Activated CD8-positive, alpha-beta memory T cell treated with anti-CD3 and anti-CD28 coated beads for 1 hour (primary cell): ENCODE measurements at regions not wholly inside any gene's neighbourhood (a gene's known extent, or its start where the extent isn't known, plus 50 kb on each side); places are given as distances from the start of the nearest gene placed in this dataset.
"Not testable (repeated sequence)": the region's sequence is repeated elsewhere in the genome, so short reads cannot be mapped to it uniquely, and the experiment has no call there.

Source experiments
- DNase-seq, 2 donors: peaks; one replicate each; pipeline ENCODE4 v3.0.0-alpha.2; 2020; ENCODE audit warnings: low read depth in 1 of 2; ENCODE audit errors: extremely low read depth in 1 of 2

- DNase-seq = no peak
Observed at GRCh38 chr16:54985156-54985555, 54.5 kb downstream of the IRX5 start.

- no peak for DNase-seq
Observed at GRCh38 chr16:54985668-54986067, 55.0 kb downstream of the IRX5 start.

GRCh38 chr16:54986409-54986808 lies 55.7 kb downstream of the IRX5 start:
- DNase-seq = no peak

DNA sequence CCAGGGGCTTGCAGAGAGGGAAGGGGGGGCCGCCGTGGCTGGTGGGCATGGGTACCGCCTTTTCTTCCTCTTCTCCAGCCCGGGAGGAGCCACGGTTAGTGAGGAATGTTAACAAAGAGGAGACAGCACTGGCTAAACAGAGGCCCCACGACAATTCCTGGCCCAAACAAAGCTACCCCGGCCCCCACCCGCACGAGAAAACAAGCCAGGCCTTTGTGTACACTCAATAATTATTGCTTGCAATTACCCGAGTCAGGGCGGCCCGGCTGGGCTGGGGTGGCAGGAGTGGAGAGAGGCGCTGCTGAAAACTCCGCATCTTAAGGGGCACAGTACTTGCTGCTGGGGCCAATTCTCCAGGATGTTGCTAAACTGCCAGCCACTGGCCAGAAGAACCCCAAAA lies 56.4 kb downstream of the IRX5 start:
- DNase-seq = no peak

DNA sequence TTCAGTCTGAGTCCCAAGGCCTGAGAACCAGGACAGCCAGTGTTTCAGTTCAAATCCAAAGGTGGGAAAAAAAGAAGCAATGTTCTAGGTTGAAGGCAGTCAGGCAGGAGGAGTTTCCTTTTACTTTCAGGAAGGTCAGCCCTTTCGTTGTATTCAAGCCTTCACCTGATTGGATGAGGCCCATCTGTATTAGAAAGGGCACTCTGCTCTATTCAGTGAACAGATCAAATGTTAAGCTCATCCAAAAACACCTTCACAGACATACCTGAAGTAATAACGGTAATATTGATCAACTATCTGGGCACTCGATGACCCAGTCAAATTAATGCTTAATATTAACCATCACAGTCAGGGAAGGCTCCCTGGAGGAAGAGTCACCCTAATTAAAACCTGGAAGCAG lies 60.9 kb downstream of the IRX5 start:
- no peak for DNase-seq

- not testable (repeated sequence) for DNase-seq
Observed at GRCh38 chr16:54991946-54992345, 61.3 kb downstream of the IRX5 start.

GRCh38 chr16:54993106-54993895 lies 62.6 kb downstream of the IRX5 start:
- no peak for DNase-seq

- DNase-seq = no peak
Observed at GRCh38 chr16:54996186-54996585, 65.5 kb downstream of the IRX5 start.

GRCh38 chr16:54998834-54999233 lies 68.2 kb downstream of the IRX5 start:
- no peak for DNase-seq

- no peak for DNase-seq
Observed at GRCh38 chr16:54999481-54999880, 68.8 kb downstream of the IRX5 start.

DNA sequence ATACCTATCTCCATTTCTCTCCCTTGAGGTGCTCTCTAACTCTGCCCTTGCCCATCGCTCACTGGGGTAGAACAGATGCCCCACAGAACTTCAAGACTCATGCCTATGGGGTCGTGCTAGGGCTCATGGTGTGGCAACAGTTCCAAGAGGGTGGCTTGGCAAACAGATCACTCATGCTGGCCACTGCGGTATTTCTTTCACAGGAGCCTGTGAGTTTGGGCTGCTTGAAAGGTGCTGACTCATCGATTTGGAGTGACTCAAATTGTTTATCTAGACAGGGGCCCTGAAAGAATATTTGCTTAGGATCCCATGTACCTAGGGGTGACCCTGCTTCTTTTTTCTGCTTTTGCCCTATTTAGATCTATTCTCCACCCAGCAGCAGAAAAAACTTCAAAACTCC lies 69.9 kb downstream of the IRX5 start:
- DNase-seq = no peak

- DNase-seq = no peak
Observed at GRCh38 chr16:55001931-55002330, 71.3 kb downstream of the IRX5 start.

DNA sequence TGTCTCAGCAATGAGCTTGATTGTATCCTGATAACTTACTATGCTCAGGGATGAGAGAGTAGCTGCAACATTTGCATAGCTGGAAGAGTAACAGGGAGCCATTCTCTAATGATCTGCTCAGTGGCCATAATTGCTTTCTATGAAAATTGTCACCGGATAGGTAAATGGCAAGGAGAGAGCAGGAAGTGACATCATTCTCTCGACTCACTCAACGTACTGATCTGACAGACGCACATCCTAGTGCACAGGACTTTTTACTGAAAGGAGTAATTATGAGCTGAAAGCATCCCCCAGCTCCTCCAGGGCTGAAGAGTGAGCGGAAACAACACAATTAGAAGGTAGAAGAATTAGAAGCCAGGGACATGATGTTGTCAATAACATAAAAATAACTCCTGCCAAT lies 71.8 kb downstream of the IRX5 start:
- DNase-seq = no peak

DNA sequence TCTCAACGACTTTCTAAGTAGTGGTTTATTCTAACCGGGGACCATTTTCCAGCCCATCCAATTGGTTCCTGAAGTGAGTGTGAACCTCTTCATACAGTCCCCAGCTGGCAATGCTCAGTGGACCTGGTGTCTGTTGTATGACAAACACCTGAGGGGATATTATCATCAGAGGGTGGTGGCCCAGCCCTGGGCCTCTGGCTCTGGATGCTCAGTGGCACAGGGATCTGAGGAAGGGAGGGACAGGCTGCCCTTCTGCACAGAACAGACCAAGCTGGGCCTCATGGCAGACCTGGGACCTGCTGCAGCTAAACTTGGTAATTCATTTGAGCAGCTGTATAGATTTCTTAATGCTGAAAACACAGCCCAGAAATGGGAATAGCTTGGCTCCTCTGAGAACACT lies 72.6 kb downstream of the IRX5 start:
- DNase-seq = no peak

DNA sequence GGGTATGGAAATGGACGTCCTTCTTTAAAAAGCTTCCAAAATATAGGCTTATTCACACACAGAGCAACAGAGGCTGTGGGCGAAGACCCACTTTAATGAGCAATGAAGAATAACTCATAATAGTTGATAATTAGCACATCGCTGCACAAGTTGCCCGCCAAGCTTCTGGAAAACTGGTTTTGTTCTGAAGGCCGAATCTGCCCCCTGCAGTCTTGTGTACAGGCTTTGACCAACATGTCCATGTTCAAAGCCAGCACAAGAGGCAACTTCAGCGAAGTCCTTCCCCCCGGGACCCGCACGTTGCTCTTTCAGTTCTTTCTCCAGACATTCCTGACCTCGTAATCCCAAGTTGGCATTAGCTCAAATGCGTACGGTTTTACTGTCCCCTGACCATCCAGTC lies 73.3 kb downstream of the IRX5 start:
- DNase-seq = no peak

DNA sequence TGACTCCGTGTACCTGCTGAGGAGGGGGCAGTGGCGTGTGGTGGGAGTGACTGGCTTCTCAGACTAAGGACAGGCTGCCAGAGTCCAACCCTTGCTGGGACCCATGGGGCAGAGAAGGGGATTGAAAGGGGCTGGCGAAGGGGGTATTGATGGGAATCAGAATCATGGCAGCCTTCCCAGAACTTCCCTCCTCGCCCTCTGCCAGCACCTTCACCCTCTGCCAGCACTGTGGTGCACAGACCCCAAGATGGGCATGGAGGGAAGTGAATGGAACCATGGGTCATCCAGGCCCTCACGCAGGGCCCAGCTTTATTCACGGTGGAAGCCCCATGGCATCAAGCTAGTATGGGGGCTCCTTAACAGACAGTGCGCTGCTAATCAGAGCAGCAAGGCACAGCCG lies 76.8 kb downstream of the IRX5 start:
- DNase-seq = no peak

- no peak for DNase-seq
Observed at GRCh38 chr16:55008836-55009510, 78.3 kb downstream of the IRX5 start.

DNA sequence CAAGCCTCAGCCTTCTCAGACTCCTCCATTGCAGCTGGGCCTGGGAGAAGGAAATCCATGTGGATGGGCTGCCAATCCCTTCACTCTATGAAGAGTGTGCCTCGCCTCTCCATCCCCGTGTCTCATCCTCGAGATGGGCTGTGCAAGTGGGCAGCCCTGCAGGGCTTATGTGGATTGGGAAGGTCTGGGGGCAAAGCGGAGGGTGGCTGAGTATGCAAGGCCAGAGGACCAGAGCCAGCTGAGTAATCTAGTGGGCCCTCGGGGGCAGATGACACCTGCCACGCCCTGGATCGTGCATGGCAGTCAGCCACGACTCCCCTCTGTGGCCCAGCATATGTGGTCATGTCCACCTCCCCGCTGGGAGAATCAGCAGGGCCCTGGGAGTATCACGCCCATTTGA lies 78.9 kb downstream of the IRX5 start:
- DNase-seq = no peak

- no peak for DNase-seq
Observed at GRCh38 chr16:55010492-55011160, 80.0 kb downstream of the IRX5 start.

DNA sequence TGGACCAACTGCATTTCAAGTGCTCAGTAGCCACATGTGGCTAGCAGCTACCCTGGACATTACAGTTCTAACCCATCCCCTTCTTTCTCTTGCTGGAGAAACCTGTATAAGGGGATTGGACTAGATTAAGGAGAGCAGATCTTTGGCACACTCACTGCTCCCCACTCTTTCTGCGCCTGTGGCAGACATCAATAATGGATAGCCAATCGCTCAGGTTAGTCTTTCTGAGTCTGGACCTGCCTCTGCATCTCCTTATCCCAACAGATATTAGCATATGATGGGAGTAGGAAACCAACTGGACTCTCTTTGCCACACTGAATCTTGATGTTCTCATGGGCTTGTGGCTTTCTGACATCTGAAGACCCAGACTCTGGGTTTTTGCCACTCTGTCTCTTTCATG lies 81.7 kb downstream of the IRX5 start:
- no peak for DNase-seq

DNA sequence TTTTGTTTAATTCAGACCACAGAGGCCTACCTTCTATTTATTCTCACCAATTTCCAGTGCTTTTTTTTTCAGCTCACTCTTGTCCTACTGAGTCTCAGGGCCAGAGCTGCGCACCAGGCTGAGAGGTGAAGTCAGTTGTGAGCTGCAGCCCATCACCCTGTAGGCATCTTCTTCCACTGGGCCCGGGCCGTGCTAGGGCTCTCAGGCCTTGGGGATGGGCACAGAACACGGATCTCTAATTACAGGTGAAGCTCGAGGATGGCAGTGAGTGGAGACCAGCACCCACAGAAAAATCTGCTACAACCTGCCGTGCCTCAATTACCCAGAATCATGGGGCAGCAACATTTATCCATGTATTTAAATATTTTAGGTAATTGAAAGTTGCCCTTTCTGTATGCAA lies 82.1 kb downstream of the IRX5 start:
- DNase-seq = no peak

DNA sequence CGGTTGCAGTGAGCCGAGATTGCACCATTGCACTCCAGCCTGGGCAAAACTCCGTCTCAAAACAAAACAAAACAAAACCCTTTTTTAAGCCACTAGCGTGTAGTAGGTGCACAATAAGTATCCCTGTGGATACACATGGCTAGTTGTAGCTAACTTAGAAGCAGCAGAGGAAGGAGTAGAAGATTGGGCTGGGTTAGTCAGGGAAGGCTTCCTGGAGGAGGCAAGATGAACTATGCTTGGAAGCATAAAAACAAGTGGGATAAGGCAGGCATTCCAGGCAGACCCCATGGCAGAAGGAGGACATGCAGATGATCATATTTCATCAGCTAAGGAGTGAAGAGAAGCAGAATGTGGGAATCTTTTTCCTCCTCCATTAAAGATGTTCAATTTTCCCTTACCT lies 83.4 kb downstream of the IRX5 start:
- no peak for DNase-seq
